Adrenal gland (tissue), 9 donors: ENCODE measurements at regions not wholly inside any gene's neighbourhood (a gene's known extent, or its start where the extent isn't known, plus 50 kb on each side); places are given as distances from the start of the nearest gene placed in this dataset.

Experiments
- DNase-seq, 7 donors: peaks; one replicate each; pipeline ENCODE4 v3.0.0-alpha.2; 2019 to 2020
- H3K27ac ChIP-seq, 5 donors: fragments of 200-600 bp; sonication (generic) in 4 of 5; 1 replicate in 3 of 5; 2 replicates in 2 of 5; pipeline versions ENCODE4 v1.5.1 to v1.8.0; 2016 to 2020; ENCODE audit warnings: mild to moderate bottlenecking in 1 of 5
- H3K27me3 ChIP-seq: fragments of 200-600 bp; 2 replicates; pipeline ENCODE4 v1.8.0; 2021
- H3K36me3 ChIP-seq, 2 donors: fragments of 200-600 bp; replicated peaks in 1 of 2; 1 replicate in 1 of 2; 2 replicates in 1 of 2; pipeline versions ENCODE4 v1.5.1 to v1.8.0; 2018 to 2022
- H3K4me1 ChIP-seq, 2 donors: fragments of 200-600 bp; replicated peaks in 1 of 2; 1 replicate in 1 of 2; 2 replicates in 1 of 2; pipeline versions ENCODE4 v1.5.1 to v1.8.0; 2018 to 2021
- H3K4me3 ChIP-seq, 4 donors: fragments of 200-600 bp; sonication (generic) in 3 of 4; one replicate each; pipeline ENCODE4 v1.5.1; 2016 to 2018
- H3K9me3 ChIP-seq, 3 donors: fragments of 200-600 bp; sonication (generic) in 1 of 3; replicated peaks in 1 of 3; 1 replicate in 2 of 3; 2 replicates in 1 of 3; pipeline versions ENCODE4 v1.5.1 to v1.8.0; 2016 to 2021
- CTCF ChIP-seq, 6 experiments: fragments of 450-650 bp in 4 of 6; fragments of 200-600 bp in 2 of 6; sonication (generic) in 1 of 6; IDR thresholded peaks; 1 replicate in 5 of 6; 2 replicates in 1 of 6; pipeline versions ENCODE4 v1.5.1 to v1.8.0; 2016 to 2021; ENCODE audit warnings: antibody characterized with exemption in 6 of 6, mild to moderate bottlenecking in 2 of 6, moderate library complexity in 1 of 6
- POLR2A ChIP-seq, 2 donors: fragments of 450-650 bp; IDR thresholded peaks; one replicate each; pipeline ENCODE4 v1.6.1; 2017; ENCODE audit warnings: antibody characterized with exemption in 2 of 2, mild to moderate bottlenecking in 2 of 2, moderate library complexity in 1 of 2
- WGBS, 4 donors: extraction: QIAGEN DNeasy Blood & Tissue Kit in 2 of 4; methylation state at CpG; one replicate each; pipeline versions ENCODE4 v1.1.5 to v1.1.7; 2013 to 2017; 5-methylcytosine and 5-hydroxymethylcytosine counted together
- intact Hi-C, 2 donors: fragments of 100-400 bp; cut with DNase I; formaldehyde crosslinking; loops; one replicate each; pipeline versions ENCODE4 v1.14.1 to v1.15.0; 2022 to 2023
- donor health status: healthy with polysubstance abuse.
- donor health status: Bipolar disorder and iron deficiency.
- donor health status: DM: yes; HTN: yes; CAD: no.
- donor health status: DM: no; HTN: no; CAD: no.
- donor health status: DM: no; HTN: no; CAD: no.

GRCh38 chr5:116751684-116752083 is 177.1 kb upstream of the SEMA6A start:
- DNase-seq = no peak
- TF ChIP-seq CTCF (IDR thresholded peaks at IDR 0.05) (no peak), POLR2A (IDR thresholded peaks at IDR 0.05) (no peak)
- Histone ChIP-seq H3K4me3 (no peak overlapping the region), H3K4me1 (no peaks in the 10 kb centered on the region), H3K9me3 (no peaks in the 10 kb centered on the region), H3K27me3 (no peaks in the 10 kb centered on the region), H3K27ac (no peak overlapping the region), H3K36me3 (no peaks in the 10 kb centered on the region)
- intact Hi-C loops = no loop called here

GRCh38 chr5:116750631-116751580 is 176.3 kb upstream of the SEMA6A start:
- Histone ChIP-seq H3K27me3 (no peaks in the 10 kb centered on the region), H3K27ac (no peak overlapping the region), H3K9me3 (no peaks in the 10 kb centered on the region), H3K4me3 (no peak overlapping the region), H3K36me3 (no peaks in the 10 kb centered on the region), H3K4me1 (no peaks in the 10 kb centered on the region)
- TF ChIP-seq POLR2A (IDR thresholded peaks at IDR 0.05) (no peak), CTCF (IDR thresholded peaks at IDR 0.05) (no peak)
- WGBS, 4 donors = 83 to 93% (median 88%) methylated on average over 2 of the region's 2 CpGs
- no peak for DNase-seq
- intact Hi-C loops = no loop called here

- Histone ChIP-seq H3K27ac (no peak overlapping the region), H3K36me3 (no peaks in the 10 kb centered on the region), H3K9me3 (no peaks in the 10 kb centered on the region), H3K27me3 (no peaks in the 10 kb centered on the region), H3K4me3 (no peak overlapping the region), H3K4me1 (no peaks in the 10 kb centered on the region)
- WGBS, 4 donors = 79 to 100% (median 94%) methylated on average over 1 of the region's 1 CpG
- intact Hi-C loops = no loop called here
- DNase-seq = no peak
- TF ChIP-seq POLR2A (IDR thresholded peaks at IDR 0.05) (no peak), CTCF (IDR thresholded peaks at IDR 0.05) (no peak)
These were observed 173.3 kb upstream of the SEMA6A start for GRCh38 chr5:116747881-116748280.

GRCh38 chr5:116746668-116747067 is 172.0 kb upstream of the SEMA6A start:
- no peaks in the 10 kb centered on the region for H3K4me1 ChIP-seq
- TF ChIP-seq CTCF (IDR thresholded peaks at IDR 0.05) (no peak), POLR2A (IDR thresholded peaks at IDR 0.05) (no peak)
- WGBS, 4 donors = 67 to 74% (median 71%) methylated on average over 3 of the region's 3 CpGs
- no peaks in the 10 kb centered on the region for H3K27me3 ChIP-seq
- no peak for DNase-seq
- H3K27ac ChIP-seq = no peak overlapping the region
- intact Hi-C loops = no loop called here
- H3K36me3 ChIP-seq = no peaks in the 10 kb centered on the region
- no peaks in the 10 kb centered on the region for H3K9me3 ChIP-seq
- H3K4me3 ChIP-seq = no peak overlapping the region
